ENCODE measurements at regions not wholly inside any gene's neighbourhood (a gene's known extent, or its start where the extent isn't known, plus 50 kb on each side); places are given as distances from the start of the nearest gene placed in this dataset.
"Not testable (repeated sequence)": the region's sequence is repeated elsewhere in the genome, so short reads cannot be mapped to it uniquely, and the experiment has no call there.

DNA sequence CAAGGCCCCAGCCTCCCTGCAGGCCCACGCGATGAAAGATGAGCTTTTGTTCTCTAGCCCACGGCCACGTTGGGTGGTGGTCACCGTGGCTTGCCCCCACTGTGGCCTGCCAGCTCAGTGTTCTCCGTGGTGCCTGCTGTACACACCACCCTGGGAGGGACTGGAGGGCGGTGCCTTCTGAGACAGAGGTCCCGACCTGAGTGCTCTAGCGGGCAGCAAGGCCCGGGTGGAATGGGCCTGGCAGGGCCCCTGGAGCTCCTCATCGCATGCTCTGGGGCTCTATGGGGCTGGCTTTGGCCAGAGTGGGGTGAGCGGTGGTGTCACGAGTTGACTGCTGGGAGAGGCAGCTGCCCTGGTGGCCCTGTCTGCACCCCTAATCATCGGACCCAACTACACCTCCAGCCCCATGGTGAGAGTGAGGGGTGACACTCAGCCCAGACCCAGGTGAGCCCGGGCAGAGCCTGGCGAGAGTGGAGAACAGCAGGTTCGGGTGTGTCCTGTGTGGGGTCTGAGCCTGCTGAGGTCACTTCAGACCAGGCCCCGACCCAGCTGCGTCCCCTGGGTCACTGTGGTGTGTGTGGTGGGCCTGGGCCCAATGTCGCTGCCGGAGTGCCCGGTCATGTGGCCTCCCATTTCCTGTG is 541.9 kb downstream of the TBC1D22A start:
- DNase-seq, result no peak

DNA sequence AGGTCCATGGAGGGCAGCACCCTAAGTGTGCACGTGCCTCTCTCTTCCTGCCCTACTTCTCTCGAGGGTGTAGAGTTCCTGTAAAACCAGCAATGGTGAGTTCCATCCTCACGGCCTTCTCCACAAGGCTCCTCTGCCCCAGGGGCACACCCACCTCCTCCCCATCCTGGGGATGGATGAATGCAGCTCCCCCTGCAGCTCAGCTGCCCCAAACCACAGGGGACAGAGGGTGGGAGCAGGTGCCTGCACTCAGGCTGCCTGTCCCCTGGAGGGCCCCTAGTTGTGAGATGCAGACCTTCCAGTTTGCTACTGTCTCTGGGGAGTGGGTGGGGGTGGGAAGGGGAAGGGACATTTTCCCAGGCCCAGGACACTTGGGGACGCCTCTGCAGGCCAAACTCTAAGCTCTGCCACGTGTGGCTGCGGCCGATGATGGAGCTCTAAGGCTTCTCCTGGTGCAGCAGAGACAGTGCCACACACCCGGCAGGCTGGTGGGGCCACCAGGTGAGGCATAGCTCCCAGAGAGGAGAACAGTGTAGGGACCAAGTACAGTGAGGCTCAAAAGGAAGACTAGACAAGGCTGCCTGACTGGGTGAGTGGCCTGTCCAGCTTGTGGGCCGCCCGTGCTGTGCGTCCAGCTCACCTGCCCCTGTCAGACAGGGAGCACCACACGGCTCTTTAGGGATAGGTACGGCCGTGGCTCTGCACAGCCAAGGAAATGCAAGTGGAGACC is 540.9 kb downstream of the TBC1D22A start:
- no peak for DNase-seq

DNA sequence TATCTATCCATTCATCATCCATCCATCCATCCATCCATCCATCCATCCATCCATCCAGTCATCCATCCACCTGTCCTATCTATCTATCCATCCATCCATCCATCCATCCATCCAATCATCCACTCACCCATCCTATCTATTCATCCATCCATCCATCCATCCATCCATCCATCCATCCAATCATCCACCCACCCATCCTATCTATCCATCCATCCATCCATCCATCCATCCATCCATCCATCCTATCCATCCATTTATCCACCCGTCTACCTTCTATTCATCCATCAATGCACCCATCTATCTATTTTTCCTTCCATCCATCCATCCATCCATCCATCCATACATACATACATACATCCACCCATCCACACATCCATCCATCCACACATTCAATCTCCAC is 540.1 kb downstream of the TBC1D22A start:
- DNase-seq, result not testable (repeated sequence)

DNA sequence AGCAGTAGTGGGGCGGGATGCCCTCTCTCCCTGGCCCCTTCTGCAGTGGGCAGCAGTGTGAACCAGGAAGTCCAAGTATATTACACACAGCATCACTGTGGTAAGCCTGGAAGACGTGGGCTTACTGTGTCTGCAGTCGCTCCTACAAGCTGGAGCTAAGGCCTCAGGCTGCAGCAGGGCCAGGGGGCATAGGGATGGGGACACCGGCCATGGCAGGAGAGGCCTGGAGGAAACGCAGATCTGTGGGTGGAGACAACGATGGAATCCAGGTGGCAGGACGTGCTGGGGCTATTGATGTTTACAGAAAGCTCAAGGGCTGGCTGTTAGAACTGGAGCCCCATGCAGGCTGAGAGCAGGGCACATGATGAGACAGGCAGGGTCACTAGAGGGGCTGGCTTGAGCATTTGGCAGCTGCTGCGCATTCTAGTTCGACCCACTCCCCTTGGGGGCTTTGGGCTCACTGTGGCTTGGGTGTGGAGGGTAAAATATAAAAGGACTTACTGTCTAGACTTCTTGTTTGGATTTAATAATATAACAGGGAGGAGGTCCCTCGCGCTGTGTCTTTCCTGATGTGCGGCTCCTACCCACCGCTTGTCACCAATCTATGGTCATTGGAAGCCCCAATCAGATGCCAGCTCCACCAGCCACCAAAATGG is 539.5 kb downstream of the TBC1D22A start:
- no peak for DNase-seq

DNA sequence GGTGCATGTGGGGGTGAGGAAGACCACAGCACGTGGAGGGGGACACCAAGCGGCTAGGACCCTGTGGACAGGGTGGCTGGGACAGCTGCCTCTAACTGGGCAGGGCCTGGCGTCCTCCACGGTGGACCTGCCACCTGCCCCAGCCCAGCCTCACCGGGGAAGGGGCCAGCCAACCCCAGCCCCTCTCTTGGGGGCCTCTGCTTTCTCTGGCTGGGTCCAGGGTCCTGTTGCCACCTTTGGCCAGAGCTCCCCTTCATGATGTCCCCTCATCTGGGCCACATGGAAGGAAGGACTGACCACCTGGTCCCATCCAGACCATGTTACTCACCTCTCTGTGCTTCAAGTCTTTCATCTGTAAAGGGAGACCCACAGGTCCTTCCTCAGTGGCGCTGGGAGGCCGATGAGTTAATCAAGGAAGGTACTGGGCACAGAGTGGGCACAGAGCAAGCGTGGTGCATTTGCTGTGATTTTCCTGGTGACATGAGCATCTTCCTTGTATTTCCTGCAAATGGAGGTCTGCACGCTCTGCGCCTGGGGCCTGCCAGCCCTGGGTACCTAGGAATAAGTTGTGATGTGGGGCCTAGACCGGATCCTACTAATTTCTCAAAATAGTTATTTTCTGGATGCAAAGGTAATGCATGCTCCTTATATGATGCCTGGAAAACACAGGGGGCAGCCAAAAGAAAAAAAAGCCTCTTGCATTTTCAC is 538.4 kb downstream of the TBC1D22A start:
- DNase-seq, result no peak

DNA sequence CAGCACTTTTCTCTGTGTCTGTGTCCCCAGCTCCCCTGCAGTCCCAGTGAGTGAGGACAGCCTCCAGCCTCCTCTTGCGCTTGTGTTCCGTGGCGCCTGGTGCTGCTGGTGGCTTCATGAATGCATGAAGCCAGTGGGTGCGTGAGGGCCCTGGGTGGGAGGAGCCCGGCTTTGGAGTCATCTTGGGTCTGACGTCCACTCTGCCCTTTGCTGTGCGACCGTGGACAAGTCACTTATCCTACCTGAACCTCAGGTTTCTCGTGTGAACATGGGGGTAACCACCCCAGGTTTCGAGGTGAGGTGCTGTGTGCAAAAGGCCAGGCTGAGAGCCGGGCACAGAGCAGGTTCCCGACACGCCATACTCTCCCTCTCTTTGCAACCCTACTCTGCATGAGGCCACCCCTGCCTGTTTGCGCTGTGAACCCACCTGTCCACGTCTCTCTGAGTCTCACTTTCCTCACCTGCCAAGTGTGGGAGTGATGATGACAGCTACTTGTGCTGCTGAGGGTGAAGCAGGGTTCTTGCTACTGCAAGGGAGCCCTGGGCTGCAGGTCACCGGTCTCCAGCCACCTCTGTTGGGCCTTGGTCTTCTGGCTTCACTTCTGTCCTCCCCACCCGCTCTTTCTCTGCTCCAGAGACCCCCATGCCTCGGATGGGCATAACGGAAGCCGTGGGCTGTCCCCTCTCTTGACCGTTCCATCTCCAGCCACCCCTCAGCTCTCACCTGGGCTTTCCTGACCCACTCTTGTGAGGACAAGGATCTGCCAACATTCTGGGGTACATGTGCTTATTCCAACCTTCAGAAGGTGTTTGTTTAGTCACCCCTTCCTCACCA is 537.6 kb downstream of the TBC1D22A start:
- no peak for DNase-seq

DNA sequence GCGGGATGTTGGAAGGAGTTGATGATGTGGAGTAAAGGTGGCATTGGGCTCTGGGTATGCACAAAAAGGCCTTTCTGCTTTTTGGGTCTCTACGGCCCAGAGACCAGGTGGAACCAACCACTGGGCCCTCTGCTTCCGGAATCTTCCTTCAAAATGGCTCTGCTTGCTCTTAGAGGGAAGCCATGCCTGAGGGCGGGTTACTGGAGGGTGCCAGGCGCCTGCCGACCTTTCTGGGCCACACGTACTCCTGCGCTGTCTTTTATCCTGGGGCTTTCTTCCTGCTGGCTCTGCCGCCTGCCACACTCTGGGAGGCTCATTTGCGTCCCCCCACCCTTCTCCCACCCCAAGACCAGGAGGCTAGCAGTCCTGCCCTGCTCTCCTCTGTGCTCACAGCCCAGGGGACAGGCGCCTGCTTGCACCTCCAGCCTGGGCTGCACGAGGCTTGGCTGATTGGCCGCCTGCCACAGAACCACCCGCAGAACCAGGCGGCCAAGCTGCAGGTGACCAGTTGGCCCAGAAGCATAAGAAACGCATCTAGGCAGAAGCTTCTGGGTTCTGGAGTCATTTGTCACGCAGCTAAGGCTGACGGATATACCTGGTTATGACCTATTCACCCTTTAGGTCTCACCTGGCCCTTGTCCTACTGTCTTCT is 536.9 kb downstream of the TBC1D22A start:
- no peak for DNase-seq

DNA sequence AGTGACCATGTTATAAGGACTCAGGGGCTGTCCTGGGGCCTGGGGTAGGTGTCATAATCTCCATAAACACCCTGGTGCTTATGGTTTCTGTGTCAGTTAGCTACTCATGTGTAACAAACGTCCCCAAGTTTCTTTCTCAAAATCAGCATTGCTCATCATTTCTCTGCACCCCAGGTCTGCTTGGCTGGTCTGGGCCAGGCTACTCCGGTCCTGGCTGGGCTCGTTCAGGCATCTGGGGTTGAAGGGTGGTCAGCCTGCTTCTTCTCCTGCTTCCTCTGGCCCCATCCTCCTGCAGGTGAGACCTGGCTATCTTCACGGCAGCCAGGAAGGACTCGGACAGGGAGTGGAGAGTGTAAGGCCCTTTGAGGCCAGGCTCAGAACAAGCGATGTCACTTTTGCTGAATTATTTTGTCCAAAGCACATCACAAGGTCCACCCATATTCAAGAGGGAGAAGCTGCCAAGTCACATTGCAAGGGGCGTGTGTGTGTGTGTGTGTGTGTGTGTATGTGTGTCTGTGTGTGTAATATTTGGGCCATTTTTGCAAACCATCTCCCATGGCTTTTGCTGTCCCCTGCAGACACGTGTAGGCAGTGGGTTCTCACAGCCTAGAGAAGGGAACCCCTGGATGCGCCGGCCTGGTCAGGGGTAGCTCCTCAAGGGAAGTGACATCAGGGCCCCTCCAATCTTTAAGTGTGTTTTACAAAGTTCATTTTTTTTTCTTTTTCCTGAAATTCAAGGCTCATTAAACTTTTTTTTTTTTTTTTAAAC is 535.8 kb downstream of the TBC1D22A start:
- no peak for DNase-seq

DNA sequence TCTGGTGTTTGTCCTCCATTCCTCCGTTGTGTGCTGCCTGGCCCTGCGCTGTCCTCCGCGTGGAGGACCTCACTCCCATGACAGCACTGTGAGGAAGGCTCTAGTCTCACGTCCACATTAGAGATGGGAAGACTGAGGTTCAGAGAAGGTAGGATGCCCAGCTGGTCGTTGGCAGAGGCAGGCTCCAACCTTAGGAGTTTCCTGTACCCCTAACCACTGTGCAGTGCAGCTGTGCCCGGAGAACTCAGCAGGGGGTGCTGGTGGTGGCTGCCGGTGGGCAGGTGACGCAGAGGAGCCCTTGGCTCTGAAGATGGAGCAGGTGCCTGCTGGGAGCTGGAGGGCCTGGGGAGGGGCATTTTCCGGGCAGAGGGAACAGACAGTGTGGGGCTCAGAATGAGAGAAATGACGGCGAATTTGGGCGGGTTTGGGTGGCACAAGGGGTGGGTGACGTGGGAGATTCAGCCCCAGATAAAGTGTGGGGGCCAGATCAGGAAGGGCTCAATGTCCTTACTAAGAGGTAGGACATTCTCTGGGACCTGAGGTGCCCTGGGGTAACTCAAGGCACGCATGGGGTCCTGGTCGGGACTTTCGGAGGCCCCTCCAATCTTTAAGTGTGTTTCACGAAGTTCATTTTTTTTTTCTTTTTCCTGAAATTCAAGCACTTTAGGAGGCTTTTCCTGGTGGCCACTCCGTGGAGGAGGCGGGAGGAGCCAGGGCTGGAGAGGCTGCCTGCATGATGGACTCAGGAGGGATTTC is 535.0 kb downstream of the TBC1D22A start:
- DNase-seq, result no peak

DNA sequence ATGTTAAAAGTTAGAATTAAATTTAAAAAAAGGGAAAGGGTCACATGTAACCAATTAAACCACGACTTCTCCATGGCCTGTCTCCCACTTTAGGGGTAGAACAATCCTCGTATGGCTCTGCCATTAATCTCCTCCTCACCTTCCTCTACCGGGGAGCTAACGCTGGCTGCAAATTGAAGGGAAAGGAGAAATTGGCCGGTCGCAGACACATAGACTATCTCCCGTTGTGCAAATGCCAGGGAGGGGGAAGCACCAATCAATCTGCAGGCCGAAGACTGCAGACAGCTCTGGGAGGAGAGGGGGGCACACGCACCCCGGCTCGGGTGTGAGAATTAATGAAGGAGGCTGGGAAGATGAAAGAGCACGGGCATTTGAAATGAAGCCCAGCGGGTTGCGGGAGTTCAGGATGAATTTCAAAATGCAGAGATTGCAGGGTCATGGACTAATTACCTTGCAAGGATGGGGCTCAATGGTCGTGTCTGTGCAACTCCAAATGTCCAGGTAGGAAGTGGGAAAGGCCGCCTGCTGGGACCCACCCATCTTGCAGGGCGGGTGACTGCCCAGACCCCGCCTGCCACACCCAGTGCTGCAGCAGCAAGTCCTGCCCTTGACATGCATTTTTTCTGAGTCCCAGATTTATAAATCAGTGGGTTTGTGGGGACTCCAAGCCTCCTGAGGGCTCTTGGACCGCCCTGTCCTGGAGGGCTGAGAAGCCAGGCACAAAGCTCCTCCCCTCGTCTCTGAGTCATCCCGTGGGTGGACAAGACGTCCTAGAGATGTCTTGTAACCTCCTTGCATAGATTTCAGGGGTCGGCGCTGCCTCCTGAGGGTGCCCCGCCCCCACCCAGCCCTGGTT is 534.2 kb downstream of the TBC1D22A start:
- DNase-seq, result no peak

DNA sequence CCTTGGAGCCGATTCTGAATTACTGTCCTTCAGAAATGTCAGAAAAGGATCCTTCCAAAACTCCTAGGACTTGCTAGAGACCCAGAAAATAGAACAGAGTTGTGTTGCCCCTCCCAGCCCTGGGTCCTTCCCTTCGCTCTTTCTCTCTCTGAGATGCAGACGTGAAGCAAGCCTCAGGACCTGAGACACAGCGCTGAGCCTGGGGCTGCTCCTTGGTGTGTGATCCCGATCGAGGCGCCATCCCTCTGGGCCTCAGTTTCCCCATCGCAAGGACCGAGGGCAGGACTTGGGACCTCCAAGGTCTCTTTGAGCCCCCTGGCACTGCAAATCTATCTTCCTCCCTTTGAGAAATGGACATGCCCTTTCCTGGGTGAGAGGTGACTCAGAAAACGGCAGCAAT is 533.5 kb downstream of the TBC1D22A start:
- no peak for DNase-seq

DNA sequence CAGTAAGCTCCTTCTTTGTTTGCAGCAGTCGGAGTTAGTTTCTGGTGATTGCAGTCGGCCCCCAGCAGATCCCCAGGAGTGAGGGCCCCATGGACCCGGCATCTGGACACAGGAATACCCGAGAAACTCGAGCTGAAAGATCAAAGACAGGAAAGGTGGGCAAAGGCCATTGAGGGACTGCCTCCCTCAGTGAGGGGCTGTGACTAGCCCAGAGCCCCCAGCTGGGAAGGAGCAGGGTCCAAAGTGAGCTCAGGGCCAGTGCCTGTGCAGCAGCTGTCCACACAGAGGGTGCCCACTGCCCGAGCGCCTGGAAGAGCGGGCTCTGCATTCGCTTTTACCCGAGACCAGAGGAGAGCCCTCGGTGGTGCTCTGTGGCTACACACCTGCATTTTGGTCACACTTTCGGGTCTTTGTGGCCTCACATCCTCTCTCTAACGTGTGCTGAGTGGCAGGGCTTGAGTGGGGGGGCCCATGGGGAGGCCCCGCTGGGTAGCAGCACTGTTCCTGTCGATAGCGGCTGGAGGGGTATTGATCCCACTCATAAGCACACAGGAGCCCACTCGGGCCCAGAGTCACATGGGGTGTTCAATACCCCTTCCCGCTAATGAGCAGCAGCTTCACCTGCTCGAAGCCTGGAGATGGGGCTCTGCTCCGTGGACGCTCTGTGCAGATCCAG is 532.9 kb downstream of the TBC1D22A start:
- no peak for DNase-seq

DNA sequence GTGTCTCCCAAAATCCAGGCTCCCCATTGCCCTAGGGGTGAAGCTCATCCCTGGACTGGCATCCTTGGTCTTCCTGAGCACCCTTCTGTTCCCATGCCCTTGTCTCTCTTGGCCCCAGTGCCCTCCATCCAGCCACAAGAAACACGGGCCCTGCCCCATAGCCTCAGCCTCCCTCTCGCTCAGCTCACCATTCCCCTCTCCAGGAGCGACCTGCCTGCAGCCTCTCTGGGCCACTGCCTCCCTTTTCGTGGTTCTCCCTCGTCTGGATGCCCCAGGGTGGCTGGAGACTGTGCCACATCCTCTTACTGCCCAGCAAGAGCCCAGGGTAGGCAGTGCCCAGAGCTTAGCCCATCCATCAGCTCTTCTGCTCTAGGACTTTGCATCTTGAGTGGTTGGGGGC is 532.1 kb downstream of the TBC1D22A start:
- DNase-seq, result no peak

DNA sequence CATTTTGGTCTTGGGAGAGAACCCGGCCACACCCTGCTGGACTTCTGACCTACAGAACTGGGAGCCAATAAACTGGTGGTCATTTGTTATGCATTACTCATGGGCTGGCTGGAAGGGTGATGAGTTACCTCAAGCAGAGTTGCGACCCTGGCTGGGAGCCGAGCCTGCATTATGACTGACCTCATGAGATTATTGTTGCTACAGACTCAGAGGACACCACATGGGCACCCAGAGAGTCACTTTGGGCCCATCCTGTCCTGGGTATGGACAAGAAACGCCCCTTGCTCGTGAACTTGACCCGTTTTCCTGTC is 531.7 kb downstream of the TBC1D22A start:
- DNase-seq, result no peak

DNA sequence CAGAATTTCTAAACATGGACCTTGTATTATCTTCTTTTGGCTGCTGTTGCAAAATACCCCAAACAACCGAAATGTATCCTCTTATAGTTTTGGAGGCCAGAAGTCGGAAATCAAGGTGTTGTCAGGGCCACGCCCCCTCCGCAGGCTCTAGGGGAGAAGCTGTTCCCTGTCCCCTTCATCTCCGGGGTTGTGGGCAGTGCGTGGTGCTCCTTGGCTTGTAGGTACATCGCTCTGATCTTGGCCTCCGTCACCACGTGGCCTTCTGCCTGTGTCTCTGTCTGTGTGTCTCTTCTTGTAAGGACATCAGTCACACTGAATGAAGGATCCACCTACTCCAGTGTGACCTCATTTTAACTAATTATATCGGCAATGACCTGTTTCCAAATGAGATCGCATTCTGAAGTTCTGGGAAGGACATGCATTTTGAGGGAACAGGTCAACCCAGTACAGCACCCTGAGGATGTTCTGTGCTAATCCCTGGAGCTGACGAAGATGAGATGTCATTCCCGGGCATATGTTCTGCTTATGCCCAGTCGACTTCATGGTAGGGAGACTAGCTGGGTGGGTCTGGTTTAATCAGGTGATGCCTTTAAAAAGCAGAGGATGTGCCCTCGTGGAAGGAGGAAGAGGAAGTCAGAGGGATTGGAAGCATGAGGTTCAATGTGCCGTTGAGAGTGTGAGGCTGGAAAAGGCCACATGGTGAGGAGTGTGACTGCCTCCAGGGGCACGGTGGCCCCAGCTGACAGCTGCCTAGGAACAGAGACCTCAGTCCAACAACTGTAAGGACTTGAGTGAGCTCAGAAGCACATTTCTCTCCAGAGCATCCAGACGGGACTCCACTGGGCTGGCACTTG is 531.1 kb downstream of the TBC1D22A start:
- no peak for DNase-seq

DNA sequence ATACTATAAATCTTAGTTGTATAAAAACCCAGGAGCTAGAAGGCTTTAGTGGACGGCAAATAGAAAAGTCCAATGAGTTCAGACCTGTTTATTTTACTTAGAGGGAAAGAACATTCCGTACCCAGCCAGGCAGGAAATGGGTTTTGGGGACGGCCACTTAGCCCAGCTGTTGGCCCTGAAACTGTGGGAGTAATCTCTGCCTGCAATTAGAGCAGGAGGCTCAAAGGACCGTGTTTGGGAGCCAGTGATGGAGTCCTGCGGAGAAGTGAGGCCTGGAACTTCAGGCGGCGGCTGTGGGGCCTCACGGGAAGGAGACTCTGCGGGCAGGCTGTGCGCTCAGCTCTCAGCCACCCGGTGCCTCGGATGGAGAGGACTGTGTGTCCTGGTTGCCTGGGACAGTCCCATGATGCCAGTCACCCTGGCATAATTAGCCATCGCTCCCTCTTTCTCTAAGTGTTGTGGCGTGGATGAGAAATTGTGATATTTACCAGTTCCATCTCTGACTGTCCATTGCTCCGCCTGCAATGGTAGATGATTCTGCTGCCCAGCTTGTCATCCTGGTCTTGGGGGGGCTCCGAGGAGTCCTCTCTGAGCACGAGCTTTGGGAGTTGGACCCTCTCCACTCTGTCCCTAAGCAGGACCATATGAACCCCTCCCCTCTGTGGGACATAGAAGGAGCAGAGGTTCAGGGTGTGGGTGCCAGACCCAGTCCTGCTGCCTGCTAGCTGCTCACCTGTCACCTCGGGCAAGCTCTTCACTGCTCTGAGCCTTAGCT is 530.3 kb downstream of the TBC1D22A start:
- no peak for DNase-seq

Measured in dermis blood vessel endothelial cell (primary cell).